Uterus (tissue), 2 donors: ENCODE measurements at regions not wholly inside any gene's neighbourhood (a gene's known extent, or its start where the extent isn't known, plus 50 kb on each side); places are given as distances from the start of the nearest gene placed in this dataset.

Source experiments
- CTCF ChIP-seq, 4 experiments: fragments of 200-600 bp in 2 of 4; fragments of 450-650 bp in 2 of 4; sonication (generic) in 2 of 4; IDR thresholded peaks; one replicate each; pipeline ENCODE4 v1.5.1; 2016 to 2019; ENCODE audit warnings: antibody characterized with exemption in 4 of 4, mild to moderate bottlenecking in 2 of 4, moderate library complexity in 1 of 4
- POLR2A ChIP-seq, 2 donors: fragments of 450-650 bp; IDR thresholded peaks; one replicate each; pipeline ENCODE4 v1.6.1; 2016; ENCODE audit warnings: antibody characterized with exemption in 2 of 2, mild to moderate bottlenecking in 1 of 2, moderate library complexity in 1 of 2

- TF ChIP-seq CTCF (IDR thresholded peaks at IDR 0.05) (no peak), POLR2A (IDR thresholded peaks at IDR 0.05) (no peak)
Observed at GRCh38 chr13:90201676-90202460, 1145.6 kb upstream of the MIR17HG start.
